GM12878 (cell line): ENCODE measurements at regions not wholly inside any gene's neighbourhood (a gene's known extent, or its start where the extent isn't known, plus 50 kb on each side); places are given as distances from the start of the nearest gene placed in this dataset.

Experiments
- CBX3 ChIP-seq: fragments of 200-600 bp; sonication (generic); IDR thresholded peaks from 2 replicates; pipeline ENCODE4 v1.6.1; 2016; ENCODE audit warnings: low read depth, borderline replicate concordance
- CEBPB ChIP-seq, 2 experiments: fragments of 150-350 bp in 1 of 2; IDR thresholded peaks; 2 replicates each; pipeline ENCODE4 v1.6.1; 2012 to 2014; ENCODE audit warnings: low read depth in 2 of 2, low read length in 2 of 2, borderline replicate concordance in 1 of 2, inconsistent platforms in 1 of 2
- RBBP5 ChIP-seq: fragments of 200-600 bp; sonication (generic); conservative IDR thresholded peaks from 2 replicates; pipeline ENCODE4 v1.6.1; 2016
- RELA ChIP-seq: fragments of 450-650 bp; IDR thresholded peaks from 2 replicates; pipeline ENCODE4 v1.8.0; 2014; ENCODE audit warnings: borderline replicate concordance; ENCODE audit not compliant: partially characterized antibody
- TF ChIP-seq, protein P1 (sequence below): fragments of 450-650 bp; IDR thresholded peaks from 2 replicates; pipeline ENCODE4 v1.6.1; 2017; ENCODE audit warnings: mild to moderate bottlenecking, moderate library complexity
- TF ChIP-seq, protein P2 (sequence below), 3 experiments: IDR thresholded peaks in 2 of 3; conservative IDR thresholded peaks in 1 of 3; 2 replicates each; pipeline ENCODE4 v1.5.1; 2011; ENCODE audit warnings: low read depth in 3 of 3, low read length in 3 of 3, mild to moderate bottlenecking in 3 of 3, control low read depth in 2 of 3, moderate library complexity in 2 of 3, inconsistent platforms in 1 of 3, mixed read lengths in 1 of 3; ENCODE audit not compliant: control insufficient read depth in 2 of 3, insufficient read depth in 1 of 3; ENCODE audit errors: extremely low read depth in 1 of 3

DNA sequence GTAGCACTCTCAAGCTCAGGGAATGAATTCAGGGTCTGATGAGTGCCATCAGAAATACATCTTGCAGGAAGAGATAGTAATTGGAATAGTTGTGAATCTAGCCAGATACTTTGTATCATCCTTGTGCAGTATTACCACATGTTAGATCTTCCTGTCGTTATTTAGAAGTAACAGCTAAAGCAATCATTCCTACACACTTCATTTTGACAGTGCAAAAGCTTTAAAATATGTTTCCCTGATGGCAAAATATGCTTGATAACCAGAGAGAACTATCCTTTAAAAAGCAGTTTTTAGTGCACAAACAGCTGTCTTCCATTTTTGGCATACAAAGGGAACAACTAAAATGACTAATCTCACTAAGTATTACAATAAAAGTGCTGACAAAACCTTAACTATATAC lies 149.5 kb upstream of the SLC38A2 start (continued):
- TF ChIP-seq, protein P1, sequence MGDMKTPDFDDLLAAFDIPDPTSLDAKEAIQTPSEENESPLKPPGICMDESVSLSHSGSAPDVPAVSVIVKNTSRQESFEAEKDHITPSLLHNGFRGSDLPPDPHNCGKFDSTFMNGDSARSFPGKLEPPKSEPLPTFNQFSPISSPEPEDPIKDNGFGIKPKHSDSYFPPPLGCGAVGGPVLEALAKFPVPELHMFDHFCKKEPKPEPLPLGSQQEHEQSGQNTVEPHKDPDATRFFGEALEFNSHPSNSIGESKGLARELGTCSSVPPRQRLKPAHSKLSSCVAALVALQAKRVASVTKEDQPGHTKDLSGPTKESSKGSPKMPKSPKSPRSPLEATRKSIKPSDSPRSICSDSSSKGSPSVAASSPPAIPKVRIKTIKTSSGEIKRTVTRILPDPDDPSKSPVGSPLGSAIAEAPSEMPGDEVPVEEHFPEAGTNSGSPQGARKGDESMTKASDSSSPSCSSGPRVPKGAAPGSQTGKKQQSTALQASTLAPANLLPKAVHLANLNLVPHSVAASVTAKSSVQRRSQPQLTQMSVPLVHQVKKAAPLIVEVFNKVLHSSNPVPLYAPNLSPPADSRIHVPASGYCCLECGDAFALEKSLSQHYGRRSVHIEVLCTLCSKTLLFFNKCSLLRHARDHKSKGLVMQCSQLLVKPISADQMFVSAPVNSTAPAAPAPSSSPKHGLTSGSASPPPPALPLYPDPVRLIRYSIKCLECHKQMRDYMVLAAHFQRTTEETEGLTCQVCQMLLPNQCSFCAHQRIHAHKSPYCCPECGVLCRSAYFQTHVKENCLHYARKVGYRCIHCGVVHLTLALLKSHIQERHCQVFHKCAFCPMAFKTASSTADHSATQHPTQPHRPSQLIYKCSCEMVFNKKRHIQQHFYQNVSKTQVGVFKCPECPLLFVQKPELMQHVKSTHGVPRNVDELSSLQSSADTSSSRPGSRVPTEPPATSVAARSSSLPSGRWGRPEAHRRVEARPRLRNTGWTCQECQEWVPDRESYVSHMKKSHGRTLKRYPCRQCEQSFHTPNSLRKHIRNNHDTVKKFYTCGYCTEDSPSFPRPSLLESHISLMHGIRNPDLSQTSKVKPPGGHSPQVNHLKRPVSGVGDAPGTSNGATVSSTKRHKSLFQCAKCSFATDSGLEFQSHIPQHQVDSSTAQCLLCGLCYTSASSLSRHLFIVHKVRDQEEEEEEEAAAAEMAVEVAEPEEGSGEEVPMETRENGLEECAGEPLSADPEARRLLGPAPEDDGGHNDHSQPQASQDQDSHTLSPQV = no peak
- TF ChIP-seq RELA = no peak
- TF ChIP-seq CBX3 = no peak
- TF ChIP-seq, protein P2, sequence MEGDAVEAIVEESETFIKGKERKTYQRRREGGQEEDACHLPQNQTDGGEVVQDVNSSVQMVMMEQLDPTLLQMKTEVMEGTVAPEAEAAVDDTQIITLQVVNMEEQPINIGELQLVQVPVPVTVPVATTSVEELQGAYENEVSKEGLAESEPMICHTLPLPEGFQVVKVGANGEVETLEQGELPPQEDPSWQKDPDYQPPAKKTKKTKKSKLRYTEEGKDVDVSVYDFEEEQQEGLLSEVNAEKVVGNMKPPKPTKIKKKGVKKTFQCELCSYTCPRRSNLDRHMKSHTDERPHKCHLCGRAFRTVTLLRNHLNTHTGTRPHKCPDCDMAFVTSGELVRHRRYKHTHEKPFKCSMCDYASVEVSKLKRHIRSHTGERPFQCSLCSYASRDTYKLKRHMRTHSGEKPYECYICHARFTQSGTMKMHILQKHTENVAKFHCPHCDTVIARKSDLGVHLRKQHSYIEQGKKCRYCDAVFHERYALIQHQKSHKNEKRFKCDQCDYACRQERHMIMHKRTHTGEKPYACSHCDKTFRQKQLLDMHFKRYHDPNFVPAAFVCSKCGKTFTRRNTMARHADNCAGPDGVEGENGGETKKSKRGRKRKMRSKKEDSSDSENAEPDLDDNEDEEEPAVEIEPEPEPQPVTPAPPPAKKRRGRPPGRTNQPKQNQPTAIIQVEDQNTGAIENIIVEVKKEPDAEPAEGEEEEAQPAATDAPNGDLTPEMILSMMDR (IDR thresholded peaks at IDR 0.05 in 2 of 3, conservative IDR thresholded peaks at IDR 0.05 in 1 of 3; ENCODE audit: control insufficient read depth in 2 of 3, extremely low read depth in 1 of 3, insufficient read depth in 1 of 3, low read depth in 3 of 3, low read length in 3 of 3) = no peak
- no peak for TF ChIP-seq CEBPB (IDR thresholded peaks at IDR 0.05; ENCODE audit: borderline replicate concordance in 1 of 2, low read depth in 2 of 2, low read length in 2 of 2)
- TF ChIP-seq RBBP5 = no peak
